ENCODE measurements at regions not wholly inside any gene's neighbourhood (a gene's known extent, or its start where the extent isn't known, plus 50 kb on each side); places are given as distances from the start of the nearest gene placed in this dataset.
"Not testable (repeated sequence)": the region's sequence is repeated elsewhere in the genome, so short reads cannot be mapped to it uniquely, and the experiment has no call there.

DNA sequence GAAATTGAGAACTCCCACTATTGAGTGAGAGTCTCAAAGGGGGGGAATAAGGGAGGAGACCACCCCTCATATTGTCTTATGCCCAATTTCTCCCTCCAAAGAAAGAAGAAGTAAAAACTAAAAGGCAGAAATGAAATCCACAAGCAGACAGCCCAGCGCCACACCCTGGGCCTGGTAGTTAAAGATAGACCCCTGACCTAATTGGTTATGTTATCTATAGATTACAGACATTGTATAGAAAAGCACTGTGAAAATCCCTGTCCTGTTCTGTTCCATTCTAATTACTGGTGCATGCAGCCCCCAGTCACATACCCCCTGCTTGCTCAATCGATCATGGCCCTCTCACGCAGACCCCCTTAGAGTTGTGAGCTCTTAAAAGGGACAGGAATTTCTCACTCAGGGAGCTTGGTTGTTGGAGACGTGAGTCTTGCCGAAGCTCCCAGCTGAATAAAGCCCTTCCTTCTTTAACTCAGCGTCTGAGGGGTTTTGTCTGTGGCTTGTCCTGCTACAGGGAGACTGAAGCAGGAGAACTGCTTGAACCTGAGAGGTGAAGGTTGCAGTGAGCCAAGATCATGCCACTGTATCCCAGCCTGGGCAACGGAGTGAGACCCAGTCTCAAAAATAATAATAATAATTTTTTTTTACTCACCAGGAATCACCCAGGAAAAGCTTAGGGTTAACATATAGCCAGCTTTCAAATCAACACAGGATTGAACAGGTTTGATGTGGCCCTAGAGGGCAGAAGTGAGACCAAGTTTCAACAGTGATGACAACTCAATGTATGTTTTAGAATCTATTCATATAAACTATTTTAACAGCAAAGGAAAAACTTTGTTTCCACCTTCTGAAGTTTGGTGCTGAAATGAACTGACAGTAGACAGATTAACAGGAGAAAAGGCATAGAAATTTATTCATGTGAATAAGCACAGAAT is 181.4 kb upstream of the NDUFV2 start:
- 90 to 92% methylated on average over 7 of the region's 7 CpGs for WGBS, 2 donors
- ATAC-seq (ENCODE audit: low FRiP score in 2 of 2); H3K4me1 ChIP-seq; H3K27ac ChIP-seq; H3K27me3 ChIP-seq; H3K36me3 ChIP-seq; H3K9me3 ChIP-seq; H3K4me3 ChIP-seq; DNase-seq: not testable (repeated sequence)

DNA sequence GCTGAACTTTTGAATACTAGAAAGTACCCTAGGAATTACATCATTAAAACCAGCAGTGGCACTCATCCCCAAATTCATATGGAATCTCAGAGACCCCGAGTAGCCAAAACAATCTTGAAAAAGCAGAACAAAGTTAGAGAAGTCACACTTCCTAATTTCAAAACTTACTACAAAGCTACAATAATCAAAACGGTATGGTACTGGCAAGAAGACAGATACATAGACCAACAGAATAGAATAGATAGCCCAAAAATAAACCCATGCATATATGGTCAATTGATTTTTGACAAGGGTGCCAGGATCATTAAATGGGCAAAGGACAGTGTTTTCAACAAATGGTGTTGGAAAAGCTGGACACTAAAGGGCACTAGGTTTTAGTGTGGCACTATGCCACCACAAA is 176.0 kb upstream of the NDUFV2 start:
- Histone ChIP-seq H3K4me3 (no peak overlapping the region), H3K27me3 (no peaks in the 10 kb centered on the region), H3K36me3 (no peaks in the 10 kb centered on the region), H3K4me1 (no peaks in the 10 kb centered on the region), H3K27ac (no peak overlapping the region), H3K9me3 (peaks cover 0 to 28% (median 21%) of the 10 kb centered on the region in 4 donors)
- TF ChIP-seq POLR2A (IDR thresholded peaks at IDR 0.05) (no peak), POLR2AphosphoS5 (IDR thresholded peaks at IDR 0.05) (no peak), EP300 (IDR thresholded peaks at IDR 0.05) (no peak)
- TF ChIP-seq, protein P1, sequence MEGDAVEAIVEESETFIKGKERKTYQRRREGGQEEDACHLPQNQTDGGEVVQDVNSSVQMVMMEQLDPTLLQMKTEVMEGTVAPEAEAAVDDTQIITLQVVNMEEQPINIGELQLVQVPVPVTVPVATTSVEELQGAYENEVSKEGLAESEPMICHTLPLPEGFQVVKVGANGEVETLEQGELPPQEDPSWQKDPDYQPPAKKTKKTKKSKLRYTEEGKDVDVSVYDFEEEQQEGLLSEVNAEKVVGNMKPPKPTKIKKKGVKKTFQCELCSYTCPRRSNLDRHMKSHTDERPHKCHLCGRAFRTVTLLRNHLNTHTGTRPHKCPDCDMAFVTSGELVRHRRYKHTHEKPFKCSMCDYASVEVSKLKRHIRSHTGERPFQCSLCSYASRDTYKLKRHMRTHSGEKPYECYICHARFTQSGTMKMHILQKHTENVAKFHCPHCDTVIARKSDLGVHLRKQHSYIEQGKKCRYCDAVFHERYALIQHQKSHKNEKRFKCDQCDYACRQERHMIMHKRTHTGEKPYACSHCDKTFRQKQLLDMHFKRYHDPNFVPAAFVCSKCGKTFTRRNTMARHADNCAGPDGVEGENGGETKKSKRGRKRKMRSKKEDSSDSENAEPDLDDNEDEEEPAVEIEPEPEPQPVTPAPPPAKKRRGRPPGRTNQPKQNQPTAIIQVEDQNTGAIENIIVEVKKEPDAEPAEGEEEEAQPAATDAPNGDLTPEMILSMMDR (IDR thresholded peaks at IDR 0.05): no peak
- DNase-seq (no peak), ATAC-seq (ENCODE audit: low FRiP score in 2 of 2) (no peak)
- WGBS, 2 donors: 80 to 90% methylated on average over 2 of the region's 2 CpGs

DNA sequence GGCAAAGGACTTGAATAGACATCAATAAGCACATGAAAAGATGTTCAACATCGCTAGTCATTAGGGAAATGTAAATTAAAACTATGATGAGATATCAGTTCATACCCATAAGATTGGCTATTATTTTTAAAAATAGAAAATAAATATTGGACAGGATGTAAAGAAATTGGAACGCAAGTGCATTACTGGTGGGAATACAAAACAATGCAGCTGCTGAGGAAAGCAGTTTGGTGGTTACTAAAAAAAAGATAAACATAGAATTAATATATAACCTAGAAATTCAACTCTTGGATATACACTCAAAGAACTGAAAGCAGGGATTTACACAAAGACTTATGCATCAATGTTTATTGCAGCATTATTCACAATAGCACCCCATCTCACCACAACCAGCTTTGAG is 174.5 kb upstream of the NDUFV2 start:
- no peaks in the 10 kb centered on the region for H3K27me3 ChIP-seq
- ATAC-seq (ENCODE audit: low FRiP score in 2 of 2) (no peak), DNase-seq (no peak)
- no peaks in the 10 kb centered on the region for H3K36me3 ChIP-seq
- 74 to 80% methylated on average over 2 of the region's 2 CpGs for WGBS, 2 donors
- H3K4me3 ChIP-seq: no peak overlapping the region
- H3K4me1 ChIP-seq: no peaks in the 10 kb centered on the region
- TF ChIP-seq POLR2AphosphoS5 (IDR thresholded peaks at IDR 0.05): no peak
- no peak for TF ChIP-seq EP300 (IDR thresholded peaks at IDR 0.05)
- TF ChIP-seq POLR2A (IDR thresholded peaks at IDR 0.05): no peak
- TF ChIP-seq, protein P1 (IDR thresholded peaks at IDR 0.05): no peak
- no peak overlapping the region for H3K27ac ChIP-seq
- H3K9me3 ChIP-seq: peaks cover 0 to 28% (median 21%) of the 10 kb centered on the region in 4 donors

DNA sequence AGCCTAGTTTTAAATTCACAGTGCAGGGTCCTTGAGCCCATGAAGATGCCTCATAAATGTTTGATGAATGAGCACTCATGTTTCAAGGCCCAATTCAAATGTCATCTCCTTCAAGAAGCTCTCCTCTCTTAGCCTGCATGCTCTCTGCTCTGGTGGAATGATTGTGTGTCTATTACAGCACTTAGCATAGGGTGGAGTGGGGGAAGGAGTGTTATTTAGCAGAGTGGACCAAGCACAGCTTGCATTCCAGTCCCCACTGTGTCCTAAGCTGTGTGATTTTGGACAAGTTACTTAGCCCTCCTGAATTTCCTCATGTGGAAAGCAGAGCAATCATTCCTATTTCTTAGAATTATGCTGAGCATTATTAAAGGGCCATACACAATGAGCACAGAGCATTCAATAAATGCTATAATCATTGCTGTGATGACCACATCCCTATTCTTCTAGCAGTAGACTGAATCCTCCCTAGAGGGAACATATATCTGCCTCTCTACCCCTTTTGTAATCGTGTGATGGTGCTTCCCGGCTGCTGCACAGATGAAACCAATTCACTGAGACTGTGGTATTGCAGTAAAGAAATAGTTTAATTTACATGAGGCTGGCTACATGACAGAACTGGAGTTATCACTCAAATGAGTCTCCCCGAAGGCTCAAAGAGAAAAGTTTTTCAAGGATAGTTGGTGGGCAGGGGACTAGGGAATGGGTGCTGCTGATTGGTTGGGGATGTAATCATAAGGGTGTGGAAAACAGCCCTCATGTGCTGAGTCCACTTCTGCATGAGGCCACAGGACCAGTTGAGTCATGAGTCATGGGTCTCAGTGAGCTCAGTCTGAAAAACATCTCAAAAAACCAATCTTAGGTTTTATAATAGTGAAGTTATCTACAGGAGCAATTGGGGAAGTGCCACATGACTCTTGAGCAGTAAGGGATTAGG is 173.4 kb upstream of the NDUFV2 start:
- ATAC-seq (ENCODE audit: low FRiP score in 2 of 2): no peak
- Histone ChIP-seq H3K27ac (no peak overlapping the region), H3K36me3 (no peaks in the 10 kb centered on the region), H3K4me3 (no peak overlapping the region), H3K9me3 (peaks cover 0 to 28% (median 21%) of the 10 kb centered on the region in 4 donors), H3K4me1 (no peaks in the 10 kb centered on the region), H3K27me3 (no peaks in the 10 kb centered on the region)
- 96 to 97% methylated on average over 3 of the region's 3 CpGs for WGBS, 2 donors
- DNase-seq: no peak
- TF ChIP-seq POLR2AphosphoS5 (IDR thresholded peaks at IDR 0.05): no peak
- TF ChIP-seq POLR2A (IDR thresholded peaks at IDR 0.05): no peak
- no peak for TF ChIP-seq EP300 (IDR thresholded peaks at IDR 0.05)
- TF ChIP-seq, protein P1 (IDR thresholded peaks at IDR 0.05): no peak

DNA sequence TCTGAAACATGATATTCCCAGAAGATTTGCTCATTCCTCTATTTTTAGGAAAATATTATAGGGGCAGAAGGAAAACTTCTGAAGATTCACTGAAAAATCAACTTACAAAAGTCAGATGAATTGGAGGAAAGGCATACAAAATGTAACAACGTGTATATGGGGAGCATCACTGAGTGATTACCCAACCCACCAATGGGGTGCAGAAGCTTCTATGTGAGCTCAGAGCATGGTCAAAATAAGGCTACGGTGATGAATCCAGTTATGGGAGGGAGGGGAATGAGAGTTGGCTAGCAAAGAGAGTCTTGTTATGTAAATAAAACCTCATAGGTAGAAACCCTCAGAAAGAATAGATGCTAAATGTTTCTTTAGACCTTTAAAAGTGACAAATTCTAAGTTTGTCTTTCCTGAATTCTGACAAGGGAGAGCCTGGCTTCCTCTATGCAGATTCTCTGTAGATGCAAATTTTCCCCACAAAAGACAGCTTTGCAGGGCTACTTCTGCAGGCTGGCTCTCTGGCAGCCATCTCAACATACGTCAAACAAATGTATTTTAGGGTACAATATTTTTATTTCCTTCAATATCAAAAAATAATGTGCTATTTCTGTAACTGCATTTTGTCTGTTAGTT is 171.4 kb upstream of the NDUFV2 start:
- H3K27ac ChIP-seq: no peak overlapping the region
- no peak for ATAC-seq (ENCODE audit: low FRiP score in 2 of 2)
- DNase-seq: no peak
- TF ChIP-seq, protein P1 (IDR thresholded peaks at IDR 0.05): no peak
- no peaks in the 10 kb centered on the region for H3K36me3 ChIP-seq
- no peaks in the 10 kb centered on the region for H3K4me1 ChIP-seq
- WGBS, 2 donors: 37 to 49% methylated on average over 3 of the region's 3 CpGs
- peaks cover 0 to 26% (median 19%) of the 10 kb centered on the region in 4 donors for H3K9me3 ChIP-seq
- no peaks in the 10 kb centered on the region for H3K27me3 ChIP-seq
- no peak overlapping the region for H3K4me3 ChIP-seq
